HS-5 (cell line): ENCODE measurements at regions not wholly inside any gene's neighbourhood (a gene's known extent, or its start where the extent isn't known, plus 50 kb on each side); places are given as distances from the start of the nearest gene placed in this dataset.
"Not testable (repeated sequence)": the region's sequence is repeated elsewhere in the genome, so short reads cannot be mapped to it uniquely, and the experiment has no call there.

Experiments
- DNase-seq: peaks from one replicate; pipeline ENCODE4 v3.0.0-alpha.2; 2012; ENCODE audit warnings: low read depth

- DNase-seq = peak; percentile 31
Observed at GRCh38 chr2:13858626-13859025, 773.9 kb upstream of the LRATD1 start.

DNA sequence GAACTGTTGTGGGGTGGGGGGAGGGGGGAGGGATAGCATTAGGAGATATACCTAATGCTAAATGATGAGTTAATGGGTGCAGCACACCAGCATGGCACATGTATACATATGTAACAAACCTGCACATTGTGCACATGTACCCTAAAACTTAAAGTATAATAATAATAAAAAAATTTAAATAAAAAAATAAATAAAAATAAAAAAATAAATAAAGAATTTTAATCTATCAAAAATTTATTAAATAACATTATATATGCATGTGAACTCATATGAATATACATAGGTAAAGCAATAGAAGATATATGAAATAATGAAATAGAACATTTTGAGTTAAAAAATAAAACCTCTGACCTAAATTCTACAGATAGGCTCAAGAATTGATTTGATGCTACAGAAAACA lies 764.2 kb upstream of the LRATD1 start:
- not testable (repeated sequence) for DNase-seq

DNA sequence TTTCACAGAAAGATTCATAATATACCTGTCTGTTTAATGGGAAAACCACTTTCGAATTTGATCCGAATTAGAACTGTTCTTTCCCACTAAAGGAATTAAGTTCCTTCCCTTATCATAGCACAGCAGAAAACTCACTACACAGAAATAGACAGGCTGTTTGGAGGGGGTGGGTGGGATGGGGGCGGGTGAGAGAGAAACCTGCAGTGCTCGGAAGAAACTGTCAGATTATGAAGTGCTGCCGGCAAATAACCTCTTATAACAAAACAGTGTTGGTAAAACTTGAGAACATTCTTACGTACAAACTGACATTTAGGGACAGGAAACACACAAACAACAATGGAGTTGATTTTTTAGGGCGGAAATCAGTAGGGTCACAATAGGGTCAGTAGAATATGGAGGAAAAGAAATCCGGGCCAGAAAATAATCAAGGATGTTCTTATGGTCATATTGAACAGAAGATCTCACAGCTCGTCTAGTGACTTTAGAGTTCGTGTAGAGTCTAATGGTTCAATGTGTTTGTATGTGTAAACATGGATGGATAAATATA lies 756.0 kb upstream of the LRATD1 start:
- no peak for DNase-seq

DNA sequence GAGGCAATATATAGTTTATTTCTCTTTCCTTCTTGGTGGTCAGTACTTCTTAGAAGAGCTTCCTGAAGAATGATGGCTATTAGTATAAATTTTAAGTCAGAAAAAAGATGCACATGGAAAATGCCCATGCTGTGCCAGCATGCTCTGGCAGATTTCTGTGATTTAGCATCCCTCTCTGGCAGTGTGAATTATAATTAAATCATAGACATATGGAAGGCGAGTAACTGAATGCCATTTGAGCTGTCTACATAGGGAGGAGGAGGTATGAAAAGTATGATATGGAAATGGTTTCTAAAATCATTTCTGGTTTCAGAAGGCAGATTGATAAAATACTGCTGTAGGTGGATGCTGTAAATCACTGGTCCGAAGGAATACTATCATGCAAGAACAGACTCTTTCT lies 754.9 kb upstream of the LRATD1 start:
- no peak for DNase-seq

DNA sequence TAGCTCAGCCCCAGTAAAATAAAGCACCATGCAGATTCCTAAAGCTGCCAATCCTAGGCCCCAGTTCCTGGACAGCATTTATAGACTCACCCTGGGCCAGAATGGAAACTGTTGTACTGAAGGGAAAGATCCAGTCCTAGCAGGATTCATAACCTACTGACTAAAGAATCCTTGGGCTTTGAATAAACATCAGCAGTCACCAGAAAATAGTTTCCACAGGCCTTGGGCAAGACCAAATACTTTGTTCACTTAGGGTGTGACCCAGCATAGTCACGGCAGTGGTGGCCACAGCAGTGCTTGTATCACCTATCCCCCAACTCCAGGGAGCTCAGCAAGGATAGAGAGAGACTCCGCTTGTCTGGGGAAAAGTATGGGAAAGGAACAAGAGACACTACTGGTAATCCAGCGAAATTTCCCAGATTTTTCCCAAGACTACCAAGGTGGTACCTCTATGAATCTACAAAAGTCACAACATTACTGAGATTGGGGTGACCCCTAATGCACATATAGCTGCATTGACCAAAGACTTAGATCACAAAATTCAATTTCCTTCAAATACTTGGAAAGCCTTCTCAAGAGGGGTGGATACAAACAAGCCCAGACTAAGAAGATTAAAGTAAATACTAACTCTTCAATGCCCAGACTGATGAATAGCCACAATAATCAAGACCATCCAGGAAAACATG lies 748.1 kb upstream of the LRATD1 start:
- DNase-seq = no peak

DNA sequence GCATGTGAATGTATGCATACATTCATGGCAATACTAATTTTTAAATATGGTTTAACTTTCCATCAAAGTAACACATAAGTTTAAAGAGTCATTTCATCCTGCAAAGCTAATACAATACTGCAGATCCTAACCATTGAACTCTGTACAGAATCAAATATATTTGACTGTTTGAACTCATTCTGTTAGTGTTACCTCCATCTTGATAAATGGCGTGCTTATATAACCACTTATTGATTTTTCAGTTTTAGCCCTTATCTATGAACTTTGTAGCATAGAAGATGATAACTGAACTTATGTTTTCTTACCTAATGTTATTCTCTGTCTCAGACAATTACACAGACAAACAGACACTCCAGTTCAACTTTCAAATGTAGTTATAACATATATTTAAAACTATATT lies 731.0 kb upstream of the LRATD1 start:
- DNase-seq = no peak

- DNase-seq = no peak
Observed at GRCh38 chr2:13905831-13906230, 726.7 kb upstream of the LRATD1 start.

- no peak for DNase-seq
Observed at GRCh38 chr2:13916066-13916465, 716.5 kb upstream of the LRATD1 start.

GRCh38 chr2:13917958-13918357 lies 714.6 kb upstream of the LRATD1 start:
- no peak for DNase-seq

- peak; percentile 71 for DNase-seq
Observed at GRCh38 chr2:13919981-13920382, 712.5 kb upstream of the LRATD1 start.

DNA sequence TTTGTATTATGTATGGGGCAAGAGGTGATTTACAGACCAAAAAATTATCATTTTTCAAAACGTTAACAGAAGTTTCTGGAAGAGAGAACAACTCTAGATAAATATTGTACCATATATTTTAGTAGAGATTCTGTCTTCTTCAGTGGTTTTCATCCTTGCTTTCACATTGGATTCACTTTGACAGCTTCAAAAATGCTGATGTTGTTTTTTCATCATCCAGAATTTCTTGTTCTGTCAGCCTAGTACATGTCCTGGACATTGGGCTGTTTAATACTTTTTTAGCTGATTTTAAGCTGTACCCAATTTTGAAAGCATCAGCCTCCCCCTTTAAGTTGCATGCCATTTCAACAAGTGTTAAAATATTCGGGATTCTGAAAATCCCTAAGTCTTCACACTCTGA lies 711.3 kb upstream of the LRATD1 start:
- DNase-seq = no peak

DNA sequence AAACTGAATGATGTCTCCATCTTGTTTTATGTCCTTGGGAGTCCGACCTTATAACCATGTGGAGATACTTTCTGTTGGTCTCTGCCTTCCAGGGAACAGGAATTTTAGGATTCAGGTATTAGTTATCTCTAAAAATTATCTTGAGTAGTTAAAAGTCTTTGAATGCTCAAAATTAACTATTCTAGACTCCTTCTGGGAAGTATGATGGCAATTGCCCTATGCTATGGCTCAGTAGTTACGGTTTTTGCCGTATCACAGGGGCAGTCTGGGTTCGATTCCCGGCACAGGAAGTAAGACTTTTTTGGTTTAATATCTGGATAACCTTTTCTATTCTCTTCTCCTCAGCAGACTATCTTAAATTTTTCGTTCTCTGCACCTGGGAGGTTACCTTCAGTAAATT lies 708.7 kb upstream of the LRATD1 start:
- DNase-seq = no peak

- DNase-seq = no peak
Observed at GRCh38 chr2:13942111-13942510, 690.4 kb upstream of the LRATD1 start.

GRCh38 chr2:13950761-13951160 lies 681.8 kb upstream of the LRATD1 start:
- no peak for DNase-seq

GRCh38 chr2:13968811-13969210 lies 663.7 kb upstream of the LRATD1 start:
- DNase-seq = no peak

DNA sequence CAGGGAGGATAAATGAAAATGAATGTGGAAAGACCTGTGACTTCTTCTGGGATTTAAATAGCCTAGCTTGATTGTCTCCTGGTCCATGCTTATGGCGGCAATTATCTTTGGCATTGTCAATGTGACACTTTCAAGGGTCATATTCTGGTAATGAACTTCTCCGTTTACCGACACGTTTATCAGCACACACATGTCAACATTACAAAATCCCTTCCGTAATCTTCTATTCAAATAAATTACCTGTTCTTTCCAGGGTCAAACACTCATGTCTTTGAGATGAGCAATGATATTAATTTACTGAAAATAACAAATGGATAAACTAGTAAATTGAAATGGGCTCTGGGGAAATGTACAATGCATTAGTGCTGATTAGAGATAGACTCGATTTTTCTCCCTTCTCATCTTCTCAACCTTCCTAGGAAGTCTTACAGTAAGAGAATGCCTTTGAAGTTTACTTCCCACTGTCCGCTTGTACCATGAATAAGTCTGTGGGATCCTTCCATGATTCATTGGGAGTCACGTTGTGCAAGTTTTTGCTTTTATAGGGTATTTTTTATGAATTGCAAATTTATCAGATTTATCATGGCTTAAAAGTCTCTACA lies 646.3 kb upstream of the LRATD1 start:
- DNase-seq = no peak

DNA sequence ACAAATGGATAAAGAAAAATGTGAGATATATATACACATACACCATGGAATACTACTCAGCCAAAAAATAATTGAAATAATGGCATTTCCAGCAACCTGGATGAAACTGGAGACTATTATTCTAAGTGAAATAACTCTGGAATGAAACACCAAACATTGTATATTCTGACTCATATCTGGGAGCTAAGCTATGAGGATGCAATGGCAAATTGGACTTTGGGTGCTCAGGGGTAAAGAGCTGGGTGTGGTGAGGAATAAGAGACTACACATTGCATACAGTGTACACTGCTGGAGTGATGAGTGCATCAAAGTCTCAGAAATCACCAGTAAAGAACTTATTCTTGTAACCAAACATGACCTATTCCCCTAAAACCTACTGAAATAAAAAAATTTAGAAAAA lies 636.0 kb upstream of the LRATD1 start:
- peak; percentile 36 for DNase-seq

- no peak for DNase-seq
Observed at GRCh38 chr2:14011190-14011589, 621.3 kb upstream of the LRATD1 start.

DNA sequence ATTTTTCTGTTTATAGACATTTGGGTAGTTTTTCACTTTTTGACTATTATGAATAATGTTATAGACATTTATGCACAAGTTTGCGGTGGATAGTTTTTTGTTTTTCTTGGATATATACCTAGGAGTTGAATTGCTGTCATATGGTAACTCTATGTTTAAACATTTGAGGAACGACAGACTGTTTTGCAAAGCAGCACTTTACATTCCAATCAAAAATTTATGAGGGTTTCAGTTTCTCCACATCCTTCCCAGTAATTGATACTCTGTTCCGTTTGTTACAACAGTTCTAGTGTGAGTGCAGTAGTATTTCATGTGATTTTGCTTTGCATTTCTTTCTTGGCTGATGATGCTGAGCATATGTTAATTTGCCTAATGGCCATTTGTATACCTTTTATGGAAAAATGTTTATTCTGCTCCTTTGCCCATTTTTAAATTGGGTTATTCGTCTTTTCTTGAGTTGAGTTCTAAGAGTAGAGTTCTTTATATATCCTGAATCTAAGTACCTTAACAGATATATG lies 617.3 kb upstream of the LRATD1 start:
- DNase-seq = no peak

DNA sequence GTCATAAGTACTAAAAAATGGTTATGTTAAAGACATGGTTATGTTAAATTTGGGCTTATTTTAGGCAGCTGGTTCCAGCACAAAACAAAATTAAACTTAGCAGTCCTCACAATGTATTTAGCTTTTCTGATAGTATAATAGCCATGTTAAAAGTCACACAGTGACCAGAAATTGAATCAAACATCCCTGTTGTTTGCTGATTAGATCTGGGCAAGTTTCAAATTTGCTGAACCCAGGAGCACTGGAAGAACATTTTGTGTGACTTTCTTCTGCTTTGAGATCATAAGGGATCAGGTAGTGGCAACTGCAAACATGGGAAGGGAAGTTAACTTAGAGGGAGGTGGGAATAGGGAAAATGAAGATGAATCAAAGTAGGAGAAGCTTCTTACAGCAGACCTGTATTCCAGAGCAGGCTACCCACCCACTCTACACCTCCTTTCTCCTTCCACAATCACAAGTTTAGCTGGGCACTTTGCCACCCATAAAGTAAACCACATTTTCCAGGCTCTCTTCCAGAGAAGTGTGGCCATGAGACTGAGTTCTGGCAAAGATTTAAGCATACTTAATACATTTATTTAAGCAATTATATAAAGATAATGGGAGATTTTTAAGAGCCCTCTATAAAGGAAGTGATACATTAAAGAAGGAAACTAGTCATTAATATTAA lies 616.1 kb upstream of the LRATD1 start:
- no peak for DNase-seq

GRCh38 chr2:14018620-14019019 lies 613.9 kb upstream of the LRATD1 start:
- no peak for DNase-seq

- no peak for DNase-seq
Observed at GRCh38 chr2:14023558-14023957, 609.0 kb upstream of the LRATD1 start.

GRCh38 chr2:14039134-14039533 lies 593.4 kb upstream of the LRATD1 start:
- DNase-seq = no peak
